ENCODE measurements at regions not wholly inside any gene's neighbourhood (a gene's known extent, or its start where the extent isn't known, plus 50 kb on each side); places are given as distances from the start of the nearest gene placed in this dataset.
"Not testable (repeated sequence)": the region's sequence is repeated elsewhere in the genome, so short reads cannot be mapped to it uniquely, and the experiment has no call there.

DNA sequence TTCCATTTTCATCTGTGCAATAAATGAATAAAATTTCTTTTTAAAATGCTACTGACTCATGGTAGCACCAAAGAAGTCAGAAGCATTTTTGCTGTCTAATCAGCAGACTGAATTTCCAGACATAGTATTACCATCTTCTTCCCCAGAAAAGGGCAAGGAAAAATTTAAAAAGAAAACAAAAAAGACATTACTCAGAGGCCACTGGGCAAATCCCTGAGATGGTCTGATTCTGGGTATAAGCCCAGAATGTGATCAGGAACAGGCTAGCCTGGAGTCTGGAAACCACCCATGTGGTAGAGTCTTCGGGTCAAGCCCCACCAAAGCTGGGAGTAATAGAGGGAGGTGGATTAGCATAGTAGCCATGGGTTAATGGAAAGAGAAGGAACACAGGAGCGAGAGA is 342.8 kb downstream of the FBXW7 start:
- DNase-seq (ENCODE audit: low read depth) = no peak

GRCh38 chr4:152190907-152191306 is 345.0 kb downstream of the FBXW7 start:
- no peak for DNase-seq (ENCODE audit: low read depth)

DNA sequence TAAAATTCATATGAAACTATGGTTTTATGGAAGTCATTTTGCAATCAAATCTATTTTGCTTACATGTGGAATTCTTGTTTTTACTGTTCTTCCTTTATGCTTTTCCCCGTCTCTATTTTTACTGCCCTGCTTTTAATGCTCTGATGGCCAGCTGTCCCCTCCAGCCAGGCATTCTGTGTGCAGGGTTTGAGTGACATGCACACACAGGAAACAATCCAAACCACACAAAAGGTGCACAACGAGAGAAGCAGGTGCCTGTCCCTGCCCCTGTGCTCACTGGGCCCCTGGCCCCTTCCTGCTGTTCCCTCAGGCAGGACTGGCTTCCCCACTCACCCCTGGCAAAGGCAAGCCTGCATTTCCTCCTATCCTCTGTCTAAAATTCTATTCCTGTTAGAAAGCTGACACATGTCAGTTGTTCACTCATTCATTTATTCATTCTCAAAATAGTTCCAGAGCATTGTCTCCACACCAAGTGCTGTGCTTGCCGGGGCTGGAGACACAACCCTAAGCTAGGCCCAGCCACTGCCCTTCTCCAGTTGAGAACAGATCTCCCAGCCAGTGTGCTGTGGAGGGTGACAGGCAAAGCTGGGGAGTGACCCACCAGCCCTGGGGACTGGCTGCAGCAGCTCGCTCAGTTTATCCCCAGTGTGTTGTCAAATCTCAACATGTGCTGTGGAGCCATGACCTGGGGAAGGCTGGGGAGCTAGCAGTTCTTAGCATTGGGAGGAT is 346.3 kb downstream of the FBXW7 start:
- no peak for DNase-seq (ENCODE audit: low read depth)

- DNase-seq (ENCODE audit: low read depth) = no peak
Measured at GRCh38 chr4:152188801-152189200, 347.1 kb downstream of the FBXW7 start.

DNA sequence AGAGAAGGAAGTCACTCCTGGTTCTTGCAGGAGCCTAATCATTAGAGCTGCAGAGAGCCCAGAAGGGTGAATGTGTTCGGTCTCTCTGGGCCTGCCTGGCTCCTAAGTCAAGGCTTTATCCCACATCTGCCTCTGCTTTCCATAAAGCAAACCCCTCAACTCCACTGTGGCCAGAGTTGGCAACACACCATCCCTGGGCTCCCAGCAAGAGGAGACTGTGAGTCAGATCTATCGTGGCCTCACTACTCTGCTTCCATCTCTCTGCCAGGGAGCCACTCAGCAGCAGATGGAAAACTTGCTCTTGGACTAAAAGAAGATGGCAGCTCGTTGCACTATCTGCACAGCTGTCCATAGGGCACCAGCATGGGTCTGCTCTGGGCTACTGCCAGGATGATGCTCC is 348.2 kb downstream of the FBXW7 start:
- no peak for DNase-seq (ENCODE audit: low read depth)

DNA sequence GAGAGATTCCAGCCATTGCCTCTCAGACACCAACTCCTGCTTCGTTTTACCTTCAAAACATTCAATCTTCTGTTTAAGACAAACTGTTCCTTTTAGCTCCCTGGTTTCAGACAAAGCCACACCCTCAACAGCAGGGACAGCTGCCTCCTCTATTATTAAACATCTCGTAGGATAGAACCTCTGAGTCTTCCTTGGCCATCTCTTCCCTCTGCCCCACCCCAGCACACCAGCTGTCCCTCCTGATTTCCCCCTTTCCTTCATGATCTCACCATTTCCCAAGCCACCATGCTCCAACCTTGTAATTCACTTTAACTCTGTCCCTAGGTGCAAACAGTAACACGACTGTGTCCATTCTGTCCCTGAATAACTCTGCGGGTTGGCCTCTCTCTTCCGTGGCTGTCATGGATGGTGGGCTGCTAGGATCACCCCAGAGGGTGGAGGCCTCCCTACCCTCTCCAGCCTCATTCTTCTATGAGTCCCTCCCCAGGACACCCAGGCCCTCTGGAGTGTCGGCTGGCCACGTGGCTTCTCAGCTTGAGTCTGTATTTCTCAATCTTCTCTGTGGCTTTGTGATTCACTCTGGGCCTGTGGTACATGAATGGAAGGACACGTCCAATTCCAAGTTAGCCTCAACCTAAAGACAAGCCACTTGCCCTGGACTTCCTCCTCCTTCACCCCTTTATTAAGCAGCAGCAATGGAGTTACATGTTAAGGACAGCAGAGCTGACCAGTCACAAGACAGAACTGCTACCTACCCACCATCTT is 349.9 kb downstream of the FBXW7 start:
- no peak for DNase-seq (ENCODE audit: low read depth)

DNA sequence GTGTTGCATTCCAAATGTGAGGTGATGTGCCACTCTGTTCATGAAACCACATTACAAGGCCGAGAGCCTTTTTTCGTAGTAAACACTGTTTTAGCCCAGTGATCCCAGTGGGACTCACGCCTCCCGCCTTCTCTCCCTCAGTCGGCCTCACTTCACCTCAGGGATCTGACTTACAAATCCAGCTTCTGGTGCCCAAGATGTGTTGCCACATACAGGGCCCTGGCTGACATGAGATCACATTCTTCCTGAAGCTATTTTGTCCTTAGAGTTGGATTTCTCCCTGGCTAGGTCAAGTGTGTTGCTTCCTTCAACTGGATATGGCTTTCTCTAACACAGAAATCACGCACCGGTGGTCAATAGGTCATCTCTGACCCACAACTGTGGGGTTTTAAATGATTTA is 354.7 kb downstream of the FBXW7 start:
- no peak for DNase-seq (ENCODE audit: low read depth)

GRCh38 chr4:152180369-152180768 is 355.5 kb downstream of the FBXW7 start:
- DNase-seq (ENCODE audit: low read depth) = no peak

DNA sequence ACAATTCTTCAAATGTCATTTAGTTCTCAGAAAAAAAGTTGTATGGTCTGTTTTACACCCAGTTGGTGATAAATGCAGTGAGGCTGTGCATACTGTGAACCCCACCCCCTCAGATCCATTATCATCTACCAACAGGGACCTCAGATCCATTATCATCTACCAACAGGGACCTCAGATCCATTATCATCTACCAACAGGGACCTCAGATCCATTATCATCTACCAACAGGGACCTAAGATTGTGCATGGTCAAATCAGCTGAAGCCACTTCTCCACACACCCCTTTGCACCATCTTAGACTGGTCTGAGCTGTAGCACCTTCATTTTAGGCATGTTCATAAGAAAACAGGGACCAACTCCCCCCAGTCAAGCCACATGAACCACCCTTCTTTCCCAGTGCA is 358.4 kb downstream of the FBXW7 start:
- not testable (repeated sequence) for DNase-seq (ENCODE audit: low read depth)

DNA sequence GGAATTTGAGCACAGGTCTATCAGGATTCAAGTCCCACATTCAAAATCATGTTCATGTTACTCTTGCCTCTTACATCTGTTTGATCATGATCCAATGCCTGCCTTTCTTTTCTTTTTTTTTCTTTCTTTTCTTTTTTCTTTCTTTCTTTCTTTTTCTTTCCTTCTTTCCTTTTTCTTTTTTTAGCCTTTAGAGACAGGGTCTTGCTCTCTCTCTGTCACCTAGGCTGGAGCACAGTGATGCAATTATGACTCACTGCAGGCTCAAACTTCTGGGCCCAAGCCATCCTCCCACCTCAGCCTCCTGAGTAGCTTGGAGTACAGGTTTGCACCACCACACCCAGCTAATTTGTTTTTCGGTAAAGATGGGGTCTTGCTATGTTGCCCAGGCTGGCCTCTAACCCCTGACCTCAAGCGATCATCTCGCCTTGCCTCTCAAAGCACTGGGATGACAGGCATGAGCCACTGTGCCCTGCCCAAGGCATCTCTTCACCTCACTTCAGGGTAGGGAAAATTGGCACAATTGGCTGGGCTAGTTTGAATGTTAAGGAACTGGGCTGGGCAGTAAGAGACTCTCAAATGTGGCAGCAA is 359.2 kb downstream of the FBXW7 start:
- DNase-seq (ENCODE audit: low read depth) = no peak

- no peak for DNase-seq (ENCODE audit: low read depth)
Measured at GRCh38 chr4:152175586-152175985, 360.3 kb downstream of the FBXW7 start.

- DNase-seq (ENCODE audit: low read depth) = no peak
Measured at GRCh38 chr4:152172146-152172545, 363.7 kb downstream of the FBXW7 start.

GRCh38 chr4:152171556-152171955 is 364.3 kb downstream of the FBXW7 start:
- no peak for DNase-seq (ENCODE audit: low read depth)

GRCh38 chr4:152169683-152170082 is 366.2 kb downstream of the FBXW7 start:
- DNase-seq (ENCODE audit: low read depth) = no peak

- DNase-seq (ENCODE audit: low read depth) = no peak
Measured at GRCh38 chr4:152168987-152169616, 366.8 kb downstream of the FBXW7 start.

- DNase-seq (ENCODE audit: low read depth) = no peak
Measured at GRCh38 chr4:152166567-152166966, 369.3 kb downstream of the FBXW7 start.

DNA sequence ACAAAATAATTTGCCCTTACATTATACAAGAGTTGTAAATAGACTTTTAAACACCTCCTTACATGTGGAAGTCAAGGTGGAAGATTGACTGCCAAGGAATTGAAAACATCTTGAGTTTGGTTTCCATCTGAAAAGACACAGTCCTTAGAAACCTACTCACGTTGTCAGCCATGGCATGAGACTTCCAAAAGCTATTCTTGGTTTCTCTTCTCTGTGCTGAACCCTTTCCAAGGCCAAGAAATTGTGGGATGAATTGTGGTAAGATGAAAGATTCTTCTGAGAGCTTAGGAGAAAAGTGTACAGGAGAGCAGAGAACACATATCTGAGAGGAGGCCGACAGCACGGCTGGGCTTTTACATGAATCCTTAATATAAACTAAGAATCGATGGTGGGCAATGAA is 370.0 kb downstream of the FBXW7 start:
- no peak for DNase-seq (ENCODE audit: low read depth)

DNA sequence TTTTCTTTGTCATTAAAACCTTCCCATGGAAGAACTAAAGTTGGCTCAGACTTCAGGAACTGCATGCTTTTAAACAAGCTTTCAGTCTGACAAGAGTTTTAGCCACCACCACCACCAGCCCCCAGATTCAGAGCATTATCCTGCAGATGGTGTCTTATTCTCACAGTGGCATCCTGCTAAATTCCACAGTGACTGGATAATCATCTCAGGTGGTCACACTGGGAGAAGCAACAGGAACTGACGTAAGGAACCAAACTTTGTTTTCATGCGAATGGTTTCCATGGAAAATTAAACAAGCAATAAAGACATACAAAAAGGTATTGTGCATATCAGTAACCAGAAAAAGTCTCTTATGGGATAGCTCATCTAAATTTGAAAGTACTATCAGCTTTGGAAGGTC is 370.7 kb downstream of the FBXW7 start:
- no peak for DNase-seq (ENCODE audit: low read depth)

GRCh38 chr4:152164561-152164960 is 371.3 kb downstream of the FBXW7 start:
- no peak for DNase-seq (ENCODE audit: low read depth)

DNA sequence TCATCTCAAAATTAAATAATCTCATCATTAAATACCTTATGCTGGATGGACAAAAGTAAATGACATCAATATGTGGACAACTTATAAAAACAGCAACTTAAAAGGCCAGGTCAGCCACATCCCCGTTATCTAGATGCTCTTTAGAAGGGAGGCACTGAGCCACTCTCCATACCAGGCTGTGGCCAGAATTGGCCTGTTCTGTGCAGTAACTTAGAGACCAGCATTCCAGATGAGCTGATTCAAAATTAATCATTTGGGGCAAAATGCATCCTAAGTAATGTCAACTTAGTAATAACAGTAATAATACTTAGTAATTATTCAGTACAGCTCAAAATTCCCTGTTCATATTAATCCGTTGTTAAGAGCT is 373.6 kb downstream of the FBXW7 start:
- no peak for DNase-seq (ENCODE audit: low read depth)

- DNase-seq (ENCODE audit: low read depth) = no peak
Measured at GRCh38 chr4:152161676-152162330, 374.1 kb downstream of the FBXW7 start.

DNA sequence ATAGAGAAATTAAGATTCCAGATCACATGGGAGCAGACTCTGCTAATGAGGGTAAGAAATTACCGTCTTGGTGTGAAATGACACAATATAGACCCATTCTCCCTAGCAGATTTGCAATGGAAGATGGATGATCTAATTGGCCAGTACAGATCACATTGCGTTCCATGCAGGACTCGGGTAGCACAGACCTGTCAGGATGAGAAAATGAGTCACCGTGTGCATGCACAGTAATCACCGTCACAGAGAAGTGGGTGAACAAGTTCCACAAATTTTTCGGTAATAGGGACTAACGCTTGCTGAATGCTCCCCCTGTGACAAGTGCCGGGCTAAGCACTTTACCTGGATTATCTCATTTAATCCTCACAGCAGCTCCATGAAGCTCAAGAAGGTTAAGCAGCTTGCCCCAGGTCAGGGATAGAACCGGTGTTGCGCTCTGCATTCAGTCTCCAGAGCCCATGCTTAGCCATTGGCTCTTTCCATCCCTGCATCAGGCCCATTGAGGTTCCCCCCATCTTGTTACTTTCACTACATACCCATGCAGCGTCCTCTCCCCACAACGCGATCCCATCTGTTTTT is 375.6 kb downstream of the FBXW7 start:
- DNase-seq (ENCODE audit: low read depth) = no peak
